ENCODE measurements at regions not wholly inside any gene's neighbourhood (a gene's known extent, or its start where the extent isn't known, plus 50 kb on each side); places are given as distances from the start of the nearest gene placed in this dataset.

- no peak for TF ChIP-seq CTCF (conservative IDR thresholded peaks at IDR 0.05; ENCODE audit: low read length)
- TF ChIP-seq EZH2phosphoT487 (IDR thresholded peaks at IDR 0.05; ENCODE audit: borderline replicate concordance, low read depth, low read length) = no peak
These were observed 236.2 kb upstream of the NRIP1 start for GRCh38 chr21:15301014-15301413.

Data from OCI-LY7 (cell line).